NCI-H526 (cell line): ENCODE measurements at regions not wholly inside any gene's neighbourhood (a gene's known extent, or its start where the extent isn't known, plus 50 kb on each side); places are given as distances from the start of the nearest gene placed in this dataset.

ENCODE experiments used
- DNase-seq, 2 experiments: peaks; one replicate each; lab custom pipeline; 2025; lab: John Stamatoyannopoulos, UW

- no peak for DNase-seq
Observed at GRCh38 chr1:94325377-94326302, 88.3 kb upstream of the ARHGAP29 start.

- DNase-seq: no peak
Observed at GRCh38 chr1:94324178-94324544, 86.8 kb upstream of the ARHGAP29 start.

- no peak for DNase-seq
Observed at GRCh38 chr1:94323311-94324177, 86.2 kb upstream of the ARHGAP29 start.

GRCh38 chr1:94322696-94323095 is 85.3 kb upstream of the ARHGAP29 start:
- no peak for DNase-seq

- no peak for DNase-seq
Observed at GRCh38 chr1:94321662-94322061, 84.3 kb upstream of the ARHGAP29 start.

- DNase-seq: no peak
Observed at GRCh38 chr1:94319319-94320102, 82.1 kb upstream of the ARHGAP29 start.

GRCh38 chr1:94318505-94319030 is 81.2 kb upstream of the ARHGAP29 start:
- no peak for DNase-seq

GRCh38 chr1:94317790-94318188 is 80.4 kb upstream of the ARHGAP29 start:
- no peak for DNase-seq

GRCh38 chr1:94316836-94317789 is 79.7 kb upstream of the ARHGAP29 start:
- DNase-seq: no peak

GRCh38 chr1:94316183-94316582 is 78.8 kb upstream of the ARHGAP29 start:
- no peak for DNase-seq

GRCh38 chr1:94315552-94316116 is 78.2 kb upstream of the ARHGAP29 start:
- DNase-seq: no peak

GRCh38 chr1:94314222-94314858 is 77.0 kb upstream of the ARHGAP29 start:
- no peak for DNase-seq

- DNase-seq: no peak
Observed at GRCh38 chr1:94310570-94311270, 73.3 kb upstream of the ARHGAP29 start.

GRCh38 chr1:94309829-94310569 is 72.6 kb upstream of the ARHGAP29 start:
- DNase-seq: no peak

- no peak for DNase-seq
Observed at GRCh38 chr1:94309216-94309615, 71.8 kb upstream of the ARHGAP29 start.

- DNase-seq: no peak
Observed at GRCh38 chr1:94306521-94306920, 69.1 kb upstream of the ARHGAP29 start.

GRCh38 chr1:94305704-94306103 is 68.3 kb upstream of the ARHGAP29 start:
- no peak for DNase-seq

GRCh38 chr1:94304553-94304952 is 67.2 kb upstream of the ARHGAP29 start:
- no peak for DNase-seq

- no peak for DNase-seq
Observed at GRCh38 chr1:94303005-94303404, 65.6 kb upstream of the ARHGAP29 start.
